GM12874 (cell line): ENCODE measurements at regions not wholly inside any gene's neighbourhood (a gene's known extent, or its start where the extent isn't known, plus 50 kb on each side); places are given as distances from the start of the nearest gene placed in this dataset.

Experiments
- CTCF ChIP-seq: IDR thresholded peaks from 2 replicates; pipeline ENCODE4 v1.5.1; 2011; ENCODE audit warnings: low read depth, mild to moderate bottlenecking, control low read depth, low read length, moderate library complexity; ENCODE audit not compliant: insufficient read depth

- TF ChIP-seq CTCF, result no peak
These were observed 101.1 kb downstream of the AREG start for GRCh38 chr4:74546057-74546456.

- TF ChIP-seq CTCF, result no peak
These were observed 102.1 kb downstream of the AREG start for GRCh38 chr4:74547042-74547441.

GRCh38 chr4:74548561-74548960 lies 103.6 kb downstream of the AREG start:
- TF ChIP-seq CTCF, result no peak

- no peak for TF ChIP-seq CTCF
These were observed 105.0 kb downstream of the AREG start for GRCh38 chr4:74549936-74550335.

GRCh38 chr4:74555231-74555630 lies 110.3 kb downstream of the AREG start:
- TF ChIP-seq CTCF, result no peak

GRCh38 chr4:74555843-74556242 lies 110.9 kb downstream of the AREG start:
- no peak for TF ChIP-seq CTCF

- no peak for TF ChIP-seq CTCF
These were observed 114.9 kb downstream of the AREG start for GRCh38 chr4:74559853-74560252.

GRCh38 chr4:74567981-74568380 lies 123.0 kb downstream of the AREG start:
- no peak for TF ChIP-seq CTCF
